Lung (tissue), 11 donors: ENCODE measurements at regions not wholly inside any gene's neighbourhood (a gene's known extent, or its start where the extent isn't known, plus 50 kb on each side); places are given as distances from the start of the nearest gene placed in this dataset.

ENCODE experiments used
- ATAC-seq: fragments of 200-7000 bp; cut with Tn5 transposase; one replicate; pipeline ENCODE4 v1.9.1; 2020; ENCODE audit warnings: moderate number of reproducible peaks; ENCODE audit not compliant: insufficient read depth, low FRiP score
- DNase-seq, 3 donors: peaks; one replicate each; pipeline ENCODE4 v3.0.0-alpha.2; 2013 to 2017
- H3K27ac ChIP-seq, 2 donors: one replicate each; pipeline ENCODE4 v1.5.1; 2013; ENCODE audit warnings: mild to moderate bottlenecking in 2 of 2, moderate library complexity in 2 of 2, control low read depth in 1 of 2, inconsistent platforms in 1 of 2, low read depth in 1 of 2, low read length in 1 of 2
- H3K27me3 ChIP-seq, 3 donors: one replicate each; pipeline ENCODE4 v1.5.1; 2013; ENCODE audit warnings: low read length in 2 of 3; ENCODE audit not compliant: control insufficient read depth in 3 of 3, insufficient read depth in 3 of 3
- H3K36me3 ChIP-seq, 4 donors: one replicate each; pipeline ENCODE4 v1.5.1; 2013; ENCODE audit warnings: low read length in 4 of 4, mild to moderate bottlenecking in 1 of 4, moderate library complexity in 1 of 4; ENCODE audit not compliant: control insufficient read depth in 4 of 4, insufficient read depth in 4 of 4
- H3K4me1 ChIP-seq, 5 donors: one replicate each; pipeline ENCODE4 v1.5.1; 2013; ENCODE audit warnings: low read length in 5 of 5, mild to moderate bottlenecking in 2 of 5, moderate library complexity in 1 of 5; ENCODE audit not compliant: control insufficient read depth in 5 of 5, insufficient read depth in 5 of 5
- H3K4me3 ChIP-seq: one replicate; pipeline ENCODE4 v1.5.1; 2013; ENCODE audit warnings: mild to moderate bottlenecking, control low read depth, moderate library complexity
- H3K9ac ChIP-seq, 2 donors: one replicate each; pipeline ENCODE4 v1.5.1; 2013; ENCODE audit warnings: low read length in 2 of 2, control low read depth in 1 of 2; ENCODE audit not compliant: insufficient read depth in 1 of 2
- H3K9me3 ChIP-seq, 4 donors: one replicate each; pipeline ENCODE4 v1.5.1; 2013; ENCODE audit warnings: low read length in 3 of 4, mild to moderate bottlenecking in 1 of 4, moderate library complexity in 1 of 4; ENCODE audit not compliant: control insufficient read depth in 4 of 4, insufficient read depth in 3 of 4
- WGBS, 2 donors: extraction: QIAGEN DNeasy Blood & Tissue Kit; methylation state at CpG; one replicate each; pipeline ENCODE4 v1.1.7; 2013; 5-methylcytosine and 5-hydroxymethylcytosine counted together
- TF ChIP-seq, protein P1 (sequence below): IDR thresholded peaks from 2 replicates; pipeline ENCODE4 v1.5.1; 2012; ENCODE audit warnings: mild to moderate bottlenecking; ENCODE audit errors: control extremely low read depth, extremely low read depth
- donor health status: control.
- donor health status: control.
- donor health status: Bipolar disorder and iron deficiency.
- donor health status: healthy.
- donor health status: DM: yes; HTN: yes; CAD: no.

DNA sequence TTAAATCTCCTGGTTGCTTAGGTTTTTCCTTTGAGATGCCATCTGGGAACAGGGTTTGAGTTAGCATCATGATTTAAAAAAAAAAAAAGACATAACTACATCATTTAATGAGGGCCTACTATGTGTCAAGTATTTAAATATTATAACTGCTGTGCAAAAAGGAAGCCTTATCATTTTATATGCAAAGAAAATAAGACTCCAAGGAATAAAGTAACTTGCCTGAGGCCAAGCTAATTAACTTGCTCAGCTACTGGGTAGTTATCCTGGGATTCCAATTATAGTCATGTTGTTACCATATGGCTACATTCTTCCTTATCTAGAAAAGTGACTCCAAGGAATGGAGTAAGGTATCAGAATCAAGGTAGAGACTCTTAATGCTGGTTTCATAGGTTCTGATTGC is 123.5 kb downstream of the SLC41A2 start:
- Histone ChIP-seq H3K27me3 (no peaks in the 10 kb centered on the region), H3K36me3 (no peaks in the 10 kb centered on the region), H3K9me3 (no peaks in the 10 kb centered on the region), H3K27ac (no peak overlapping the region), H3K9ac (no peak overlapping the region), H3K4me3 (no peak overlapping the region), H3K4me1 (no peaks in the 10 kb centered on the region)
- ATAC-seq (no peak), DNase-seq (no peak)
- TF ChIP-seq, protein P1, sequence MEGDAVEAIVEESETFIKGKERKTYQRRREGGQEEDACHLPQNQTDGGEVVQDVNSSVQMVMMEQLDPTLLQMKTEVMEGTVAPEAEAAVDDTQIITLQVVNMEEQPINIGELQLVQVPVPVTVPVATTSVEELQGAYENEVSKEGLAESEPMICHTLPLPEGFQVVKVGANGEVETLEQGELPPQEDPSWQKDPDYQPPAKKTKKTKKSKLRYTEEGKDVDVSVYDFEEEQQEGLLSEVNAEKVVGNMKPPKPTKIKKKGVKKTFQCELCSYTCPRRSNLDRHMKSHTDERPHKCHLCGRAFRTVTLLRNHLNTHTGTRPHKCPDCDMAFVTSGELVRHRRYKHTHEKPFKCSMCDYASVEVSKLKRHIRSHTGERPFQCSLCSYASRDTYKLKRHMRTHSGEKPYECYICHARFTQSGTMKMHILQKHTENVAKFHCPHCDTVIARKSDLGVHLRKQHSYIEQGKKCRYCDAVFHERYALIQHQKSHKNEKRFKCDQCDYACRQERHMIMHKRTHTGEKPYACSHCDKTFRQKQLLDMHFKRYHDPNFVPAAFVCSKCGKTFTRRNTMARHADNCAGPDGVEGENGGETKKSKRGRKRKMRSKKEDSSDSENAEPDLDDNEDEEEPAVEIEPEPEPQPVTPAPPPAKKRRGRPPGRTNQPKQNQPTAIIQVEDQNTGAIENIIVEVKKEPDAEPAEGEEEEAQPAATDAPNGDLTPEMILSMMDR: no peak

DNA sequence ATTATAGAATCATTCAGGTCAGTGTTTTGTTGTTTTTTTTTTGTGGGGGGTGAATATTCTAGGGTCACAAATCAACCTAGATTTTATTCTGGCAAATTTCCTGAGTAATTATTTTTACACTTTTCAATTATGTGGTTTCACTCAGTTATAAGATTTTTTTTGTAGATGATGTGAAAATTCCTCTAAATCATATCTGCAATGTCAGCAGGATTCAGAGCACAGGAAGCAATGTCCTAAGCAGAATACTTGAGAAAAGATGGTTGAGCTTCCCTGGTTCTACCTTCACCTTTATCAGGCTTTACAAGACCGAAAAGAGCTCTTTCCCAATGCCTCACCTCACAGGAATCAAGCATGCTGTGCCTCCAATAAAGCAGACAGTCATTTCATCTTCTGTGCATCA is 124.3 kb downstream of the SLC41A2 start:
- WGBS, 2 donors: 84 to 96% methylated on average over 1 of the region's 1 CpG
- ATAC-seq (no peak), DNase-seq (no peak)
- Histone ChIP-seq H3K36me3 (no peaks in the 10 kb centered on the region), H3K9me3 (no peaks in the 10 kb centered on the region), H3K27me3 (no peaks in the 10 kb centered on the region), H3K4me3 (no peak overlapping the region), H3K4me1 (no peaks in the 10 kb centered on the region), H3K9ac (no peak overlapping the region), H3K27ac (no peak overlapping the region)
- TF ChIP-seq, protein P1: no peak

GRCh38 chr12:104828015-104828414 is 130.1 kb downstream of the SLC41A2 start:
- TF ChIP-seq, protein P1: no peak
- WGBS, 2 donors: 80 to 83% methylated on average over 7 of the region's 7 CpGs

DNA sequence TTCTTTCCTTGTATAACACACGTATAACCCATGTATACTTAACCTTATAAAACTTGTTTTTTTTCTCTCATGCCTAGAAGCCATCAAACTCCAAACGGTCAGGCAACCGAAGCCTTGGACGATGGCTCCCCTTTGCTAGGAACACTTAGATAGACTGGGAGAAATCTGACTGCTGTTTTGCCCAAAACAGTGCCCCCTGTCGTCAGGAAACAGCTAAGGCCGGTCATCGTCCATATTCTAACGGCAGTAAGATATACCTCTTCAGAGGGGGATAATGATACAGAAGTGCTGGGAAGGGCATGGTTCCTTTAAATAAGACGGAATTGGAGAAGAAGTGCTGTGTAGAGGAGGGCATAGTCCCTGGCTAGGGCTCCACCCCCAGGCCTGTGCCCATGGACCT is 130.5 kb downstream of the SLC41A2 start:
- no peak for DNase-seq
- Histone ChIP-seq H3K27me3 (no peaks in the 10 kb centered on the region), H3K4me3 (no peak overlapping the region), H3K9me3 (peaks cover 0 to 16% (median 4%) of the 10 kb centered on the region in 4 donors), H3K4me1 (no peaks in the 10 kb centered on the region), H3K27ac (no peak overlapping the region), H3K9ac (no peak overlapping the region), H3K36me3 (no peaks in the 10 kb centered on the region)
- TF ChIP-seq, protein P1: no peak
- WGBS, 2 donors: 74 to 82% methylated on average over 9 of the region's 9 CpGs
- ATAC-seq: no peak

More at GRCh38 chr12:104828015-104828414, 130.1 kb downstream of the SLC41A2 start:
- H3K4me3 ChIP-seq: no peak overlapping the region
- no peaks in the 10 kb centered on the region for H3K4me1 ChIP-seq
- no peaks in the 10 kb centered on the region for H3K27me3 ChIP-seq
- no peak overlapping the region for H3K27ac ChIP-seq
- no peaks in the 10 kb centered on the region for H3K36me3 ChIP-seq
- no peak overlapping the region for H3K9ac ChIP-seq
- DNase-seq: no peak
- peaks cover 0 to 16% (median 4%) of the 10 kb centered on the region in 4 donors for H3K9me3 ChIP-seq
- no peak for ATAC-seq
